ENCODE measurements at regions not wholly inside any gene's neighbourhood (a gene's known extent, or its start where the extent isn't known, plus 50 kb on each side); places are given as distances from the start of the nearest gene placed in this dataset.

DNA sequence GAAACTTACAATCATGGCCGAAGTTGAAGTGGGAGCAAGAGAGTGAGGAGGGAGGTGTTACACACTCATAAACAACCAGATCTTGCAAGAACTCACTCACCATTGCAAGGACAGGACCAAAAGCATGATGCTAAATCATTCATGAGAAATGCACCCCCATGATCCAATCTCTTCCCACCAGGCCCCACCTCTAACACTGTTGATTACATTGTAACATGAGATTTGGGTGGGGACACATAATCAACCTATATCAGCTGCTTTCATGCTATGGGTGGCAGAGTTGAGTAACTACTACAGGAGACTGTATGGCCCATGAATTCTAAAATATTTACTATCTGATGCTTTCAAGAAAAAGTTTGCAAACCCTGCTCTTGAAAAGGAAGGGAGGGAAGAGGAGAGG is 155.1 kb downstream of the DEFB131A start:
- TF ChIP-seq, protein P1, sequence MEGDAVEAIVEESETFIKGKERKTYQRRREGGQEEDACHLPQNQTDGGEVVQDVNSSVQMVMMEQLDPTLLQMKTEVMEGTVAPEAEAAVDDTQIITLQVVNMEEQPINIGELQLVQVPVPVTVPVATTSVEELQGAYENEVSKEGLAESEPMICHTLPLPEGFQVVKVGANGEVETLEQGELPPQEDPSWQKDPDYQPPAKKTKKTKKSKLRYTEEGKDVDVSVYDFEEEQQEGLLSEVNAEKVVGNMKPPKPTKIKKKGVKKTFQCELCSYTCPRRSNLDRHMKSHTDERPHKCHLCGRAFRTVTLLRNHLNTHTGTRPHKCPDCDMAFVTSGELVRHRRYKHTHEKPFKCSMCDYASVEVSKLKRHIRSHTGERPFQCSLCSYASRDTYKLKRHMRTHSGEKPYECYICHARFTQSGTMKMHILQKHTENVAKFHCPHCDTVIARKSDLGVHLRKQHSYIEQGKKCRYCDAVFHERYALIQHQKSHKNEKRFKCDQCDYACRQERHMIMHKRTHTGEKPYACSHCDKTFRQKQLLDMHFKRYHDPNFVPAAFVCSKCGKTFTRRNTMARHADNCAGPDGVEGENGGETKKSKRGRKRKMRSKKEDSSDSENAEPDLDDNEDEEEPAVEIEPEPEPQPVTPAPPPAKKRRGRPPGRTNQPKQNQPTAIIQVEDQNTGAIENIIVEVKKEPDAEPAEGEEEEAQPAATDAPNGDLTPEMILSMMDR (IDR thresholded peaks at IDR 0.05; ENCODE audit: low read depth, low read length): no peak
- no peak for TF ChIP-seq EZH2phosphoT487 (IDR thresholded peaks at IDR 0.05; ENCODE audit: low read depth)
